HG03432 (cell line): ENCODE measurements at regions not wholly inside any gene's neighbourhood (a gene's known extent, or its start where the extent isn't known, plus 50 kb on each side); places are given as distances from the start of the nearest gene placed in this dataset.
"Not testable (repeated sequence)": the region's sequence is repeated elsewhere in the genome, so short reads cannot be mapped to it uniquely, and the experiment has no call there.

Experiments used
- ATAC-seq: cut with Tn5 transposase; IDR thresholded peaks from one replicate; pipeline ENCODE4 v1.9.1; 2021; ENCODE audit warnings: mild to moderate bottlenecking, moderate library complexity; ENCODE audit not compliant: unreplicated experiment

DNA sequence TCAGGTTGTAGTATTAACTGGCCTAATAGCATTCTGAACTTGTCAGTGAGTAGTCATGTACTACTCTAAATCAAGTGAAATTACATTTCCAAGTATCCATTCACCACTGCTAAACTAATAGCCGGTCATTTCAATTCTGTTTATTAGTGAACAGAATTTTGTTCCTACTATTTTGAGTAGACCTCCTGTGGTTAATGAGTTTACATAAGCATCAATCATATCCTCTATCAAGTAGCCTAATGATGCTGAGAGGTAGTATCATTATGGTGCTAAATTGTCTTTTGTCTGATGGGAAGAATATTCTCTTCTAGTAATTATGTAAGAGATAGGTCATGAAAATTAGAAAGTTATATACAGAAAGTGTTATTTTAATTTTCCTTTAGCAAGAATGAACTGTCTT, 602.8 kb downstream of the KCNT2 start:
- ATAC-seq: no peak

DNA sequence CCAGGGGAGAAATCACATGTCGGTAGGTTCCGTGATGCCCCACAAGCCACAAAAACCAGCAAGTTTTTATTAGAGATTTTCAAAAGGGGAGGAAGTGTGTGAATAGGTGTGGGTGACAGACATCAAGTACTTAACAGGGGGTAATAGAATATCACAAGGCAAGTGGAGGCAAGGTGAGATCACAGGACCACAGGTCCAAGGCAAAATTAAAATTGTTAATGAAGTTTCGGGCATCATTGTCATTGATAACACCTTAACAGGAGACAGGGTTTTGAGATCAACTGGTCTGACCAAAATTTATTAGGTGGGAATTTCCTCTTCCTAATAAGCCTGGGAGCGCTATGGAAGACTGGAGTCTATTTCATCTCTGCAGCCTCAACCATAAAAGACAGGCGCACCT, 603.9 kb downstream of the KCNT2 start:
- not testable (repeated sequence) for ATAC-seq

GRCh38 chr1:196002906-196003305, 605.3 kb downstream of the KCNT2 start:
- ATAC-seq: no peak

DNA sequence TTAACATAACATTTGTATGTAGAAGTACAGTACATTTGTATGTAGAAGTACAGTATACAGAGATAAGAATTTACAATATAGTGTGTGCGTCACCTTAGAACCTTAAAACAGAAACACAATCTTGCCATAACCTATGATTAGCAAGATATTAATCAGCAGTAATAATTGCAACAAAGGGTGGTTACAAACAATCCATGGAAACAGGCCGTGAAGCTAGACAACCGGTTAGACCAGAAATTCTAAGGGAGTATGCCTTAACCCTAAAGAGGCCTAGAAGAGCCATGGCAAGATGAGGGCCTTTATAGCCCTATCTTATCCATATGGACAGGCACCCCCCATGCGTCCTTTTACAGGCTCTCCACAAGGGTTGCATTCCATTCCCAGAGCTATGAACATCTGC, 605.9 kb downstream of the KCNT2 start:
- not testable (repeated sequence) for ATAC-seq

- ATAC-seq: no peak
Observed at GRCh38 chr1:196001188-196001587, 607.1 kb downstream of the KCNT2 start.

- ATAC-seq: no peak
Observed at GRCh38 chr1:195999022-195999421, 609.2 kb downstream of the KCNT2 start.

DNA sequence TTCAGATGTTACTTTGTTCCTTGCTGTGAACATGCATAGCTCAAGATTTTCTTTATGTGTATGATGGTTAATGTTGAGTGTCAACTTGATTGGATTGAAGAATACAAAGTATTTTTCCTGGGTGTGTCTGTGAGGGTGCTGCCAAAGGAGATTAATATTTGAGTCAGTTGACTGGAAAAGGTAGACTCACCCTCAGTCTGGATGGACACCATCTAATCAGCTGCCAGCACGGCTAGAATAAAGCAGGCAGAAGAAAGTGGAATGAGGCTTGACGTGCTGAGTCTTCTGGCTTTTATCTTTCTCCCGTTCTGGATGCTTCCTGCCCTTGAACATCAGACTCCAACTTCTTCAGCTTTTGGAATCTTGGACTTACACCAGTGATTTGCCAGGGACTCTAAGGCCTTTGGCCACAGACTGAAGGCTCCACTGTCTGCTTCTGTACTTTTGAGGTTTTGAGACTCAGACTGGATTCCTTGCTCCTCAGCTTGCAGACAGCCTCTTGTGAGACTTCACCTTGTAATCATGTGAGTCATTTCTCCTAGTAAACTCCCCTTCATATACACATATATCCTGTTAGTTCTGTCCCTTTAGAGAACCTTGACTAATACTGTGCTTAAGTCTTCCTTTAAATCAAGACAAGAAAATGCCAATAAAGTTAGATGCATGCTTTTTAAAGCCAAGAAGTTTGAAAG, 626.6 kb downstream of the KCNT2 start:
- ATAC-seq: no peak

DNA sequence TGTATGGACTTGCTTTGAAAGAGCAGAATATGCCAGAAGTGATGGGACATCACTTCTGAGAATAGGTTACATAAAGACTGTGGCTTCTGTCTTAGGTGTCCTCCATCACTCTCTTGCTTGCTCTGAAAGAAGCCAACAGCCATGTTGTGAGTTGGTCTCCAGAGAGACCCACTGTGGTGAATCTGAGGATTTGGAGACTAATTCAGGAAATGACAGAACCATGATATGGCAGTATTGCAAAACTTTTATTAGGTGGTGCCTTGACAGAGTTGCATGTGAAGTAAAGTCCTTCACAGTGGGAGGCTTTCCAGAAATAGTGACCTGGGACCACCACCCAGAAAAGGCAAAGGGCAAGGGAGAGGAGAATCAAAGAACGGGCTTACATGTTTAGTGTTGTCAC, 628.6 kb downstream of the KCNT2 start:
- ATAC-seq: no peak

- no peak for ATAC-seq
Observed at GRCh38 chr1:195973311-195973904, 634.8 kb downstream of the KCNT2 start.

- no peak for ATAC-seq
Observed at GRCh38 chr1:195971589-195971988, 636.7 kb downstream of the KCNT2 start.

DNA sequence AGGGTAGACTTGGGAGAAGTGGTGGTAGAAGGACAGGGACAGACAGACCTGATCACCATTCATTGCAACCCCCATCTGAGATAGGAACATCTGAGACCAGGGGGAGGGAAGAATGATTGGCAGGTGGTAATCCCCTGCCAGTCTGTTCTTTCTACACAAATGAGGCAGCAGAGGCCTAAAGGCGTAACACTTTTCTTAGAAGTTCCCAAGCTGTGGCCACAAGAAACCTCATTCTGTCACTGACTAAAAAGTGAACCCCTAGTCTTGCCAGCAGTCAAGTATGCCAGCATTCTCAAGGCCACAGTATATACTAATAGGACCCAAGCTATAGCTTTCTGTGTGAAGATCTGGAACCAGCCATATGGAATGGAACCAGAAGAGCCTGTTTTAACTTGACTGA, 638.0 kb downstream of the KCNT2 start:
- peak; percentile 64 for ATAC-seq

- ATAC-seq: no peak
Observed at GRCh38 chr1:195965475-195965874, 642.8 kb downstream of the KCNT2 start.

DNA sequence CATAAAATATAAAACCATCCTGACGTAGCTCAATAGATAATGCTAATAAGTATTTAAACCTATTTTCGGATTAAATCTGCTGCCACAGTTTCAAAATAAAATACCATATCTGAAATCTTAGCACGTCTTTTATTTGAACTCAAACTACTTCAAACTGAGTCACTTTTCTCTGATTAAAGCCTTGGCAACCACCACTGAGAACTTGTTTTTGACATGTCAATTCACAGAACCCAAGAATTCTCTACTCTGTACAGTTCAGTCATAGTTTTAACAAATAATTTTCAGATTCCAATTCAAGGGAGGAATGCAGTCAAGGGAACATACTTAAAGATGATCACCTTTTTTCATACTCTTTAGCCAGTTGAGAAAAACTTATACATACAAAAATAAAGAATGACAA, 643.2 kb downstream of the KCNT2 start:
- no peak for ATAC-seq

- ATAC-seq: no peak
Observed at GRCh38 chr1:195964516-195964915, 643.7 kb downstream of the KCNT2 start.

GRCh38 chr1:195962051-195962450, 646.2 kb downstream of the KCNT2 start:
- no peak for ATAC-seq

GRCh38 chr1:195960580-195960979, 647.7 kb downstream of the KCNT2 start:
- peak; percentile 67 for ATAC-seq

- ATAC-seq: no peak
Observed at GRCh38 chr1:195958131-195958530, 650.1 kb downstream of the KCNT2 start.

DNA sequence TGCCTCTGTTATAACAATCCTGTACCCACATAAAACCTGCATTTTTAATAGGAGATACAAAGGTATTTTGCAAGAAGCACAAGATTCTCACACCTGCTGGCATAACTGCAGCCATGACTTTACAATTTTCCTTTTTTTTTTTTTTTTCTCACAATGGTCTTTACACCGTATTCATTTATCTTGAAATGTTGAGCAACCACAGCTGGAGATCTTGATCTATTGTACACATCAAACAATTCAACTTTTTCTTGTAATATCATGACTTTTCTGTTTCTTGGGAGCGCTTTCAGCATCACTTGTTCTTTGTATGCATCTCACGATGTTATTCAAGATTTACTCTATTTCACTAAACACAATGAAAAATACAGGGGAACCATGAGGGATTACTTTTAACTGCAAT, 651.4 kb downstream of the KCNT2 start:
- no peak for ATAC-seq

- no peak for ATAC-seq
Observed at GRCh38 chr1:195954848-195955247, 653.4 kb downstream of the KCNT2 start.

GRCh38 chr1:195951313-195951712, 656.9 kb downstream of the KCNT2 start:
- no peak for ATAC-seq

- no peak for ATAC-seq
Observed at GRCh38 chr1:195948123-195948895, 659.9 kb downstream of the KCNT2 start.

GRCh38 chr1:195946500-195946899, 661.7 kb downstream of the KCNT2 start:
- ATAC-seq: no peak
